OCI-LY7 (cell line): ENCODE measurements at regions not wholly inside any gene's neighbourhood (a gene's known extent, or its start where the extent isn't known, plus 50 kb on each side); places are given as distances from the start of the nearest gene placed in this dataset.

Experiments
- EZH2phosphoT487 ChIP-seq: fragments of 200-600 bp; sonication (generic); IDR thresholded peaks from 2 replicates; pipeline ENCODE4 v1.6.1; 2018; ENCODE audit warnings: low read depth, borderline replicate concordance, mild to moderate bottlenecking, mixed run types, antibody characterized with exemption, low read length, moderate library complexity, mixed read lengths
- TF ChIP-seq, protein P1 (sequence below): fragments of 200-600 bp; sonication (generic); conservative IDR thresholded peaks from 2 replicates; pipeline ENCODE4 v1.5.1; 2014; ENCODE audit warnings: mild to moderate bottlenecking, antibody characterized with exemption, low read length, moderate library complexity, mixed read lengths

DNA sequence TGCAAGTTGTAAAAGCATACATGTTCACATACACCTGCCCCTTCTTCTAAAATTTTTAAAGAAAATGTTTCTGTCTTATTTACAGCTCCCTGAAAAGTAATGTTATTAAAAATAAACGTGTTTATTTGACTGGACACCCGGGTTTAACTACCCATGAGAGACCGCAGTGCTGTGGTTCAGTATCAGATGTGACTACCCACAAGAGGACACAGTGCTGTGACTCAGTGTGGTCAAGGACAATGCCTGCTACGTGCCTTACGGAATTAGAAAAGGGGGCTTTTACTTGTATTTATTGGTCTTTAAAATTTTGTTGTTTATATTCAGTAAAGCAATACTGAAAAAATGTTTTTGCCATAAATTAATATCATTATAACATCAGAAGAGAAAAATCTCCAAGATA is 641.4 kb downstream of the TRIML1 start:
- TF ChIP-seq, protein P1, sequence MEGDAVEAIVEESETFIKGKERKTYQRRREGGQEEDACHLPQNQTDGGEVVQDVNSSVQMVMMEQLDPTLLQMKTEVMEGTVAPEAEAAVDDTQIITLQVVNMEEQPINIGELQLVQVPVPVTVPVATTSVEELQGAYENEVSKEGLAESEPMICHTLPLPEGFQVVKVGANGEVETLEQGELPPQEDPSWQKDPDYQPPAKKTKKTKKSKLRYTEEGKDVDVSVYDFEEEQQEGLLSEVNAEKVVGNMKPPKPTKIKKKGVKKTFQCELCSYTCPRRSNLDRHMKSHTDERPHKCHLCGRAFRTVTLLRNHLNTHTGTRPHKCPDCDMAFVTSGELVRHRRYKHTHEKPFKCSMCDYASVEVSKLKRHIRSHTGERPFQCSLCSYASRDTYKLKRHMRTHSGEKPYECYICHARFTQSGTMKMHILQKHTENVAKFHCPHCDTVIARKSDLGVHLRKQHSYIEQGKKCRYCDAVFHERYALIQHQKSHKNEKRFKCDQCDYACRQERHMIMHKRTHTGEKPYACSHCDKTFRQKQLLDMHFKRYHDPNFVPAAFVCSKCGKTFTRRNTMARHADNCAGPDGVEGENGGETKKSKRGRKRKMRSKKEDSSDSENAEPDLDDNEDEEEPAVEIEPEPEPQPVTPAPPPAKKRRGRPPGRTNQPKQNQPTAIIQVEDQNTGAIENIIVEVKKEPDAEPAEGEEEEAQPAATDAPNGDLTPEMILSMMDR: no peak
- TF ChIP-seq EZH2phosphoT487: no peak
